ENCODE measurements at regions not wholly inside any gene's neighbourhood (a gene's known extent, or its start where the extent isn't known, plus 50 kb on each side); places are given as distances from the start of the nearest gene placed in this dataset.

DNA sequence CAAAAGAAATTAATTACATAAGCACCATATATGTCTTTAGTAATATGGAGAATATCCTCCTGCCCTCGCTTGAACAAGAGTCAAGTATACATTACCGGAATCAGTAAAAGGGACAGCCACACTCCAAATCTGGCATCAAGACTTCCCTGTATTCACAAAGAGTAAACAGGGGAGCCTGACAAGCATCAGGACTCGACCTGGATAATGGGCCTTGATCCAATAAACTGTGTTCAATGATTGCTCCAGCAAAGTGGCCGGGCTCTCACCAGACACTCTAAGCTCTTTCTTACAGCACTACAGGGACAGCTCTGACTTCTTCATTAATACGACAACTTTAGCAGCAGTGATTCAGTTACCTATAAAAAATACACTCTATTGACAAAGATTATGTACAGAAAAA, 307.9 kb upstream of the POU3F2 start:
- DNase-seq (no peak), ATAC-seq (no peak)
- intact Hi-C loops (cut with DNase I) = no loop called here

DNA sequence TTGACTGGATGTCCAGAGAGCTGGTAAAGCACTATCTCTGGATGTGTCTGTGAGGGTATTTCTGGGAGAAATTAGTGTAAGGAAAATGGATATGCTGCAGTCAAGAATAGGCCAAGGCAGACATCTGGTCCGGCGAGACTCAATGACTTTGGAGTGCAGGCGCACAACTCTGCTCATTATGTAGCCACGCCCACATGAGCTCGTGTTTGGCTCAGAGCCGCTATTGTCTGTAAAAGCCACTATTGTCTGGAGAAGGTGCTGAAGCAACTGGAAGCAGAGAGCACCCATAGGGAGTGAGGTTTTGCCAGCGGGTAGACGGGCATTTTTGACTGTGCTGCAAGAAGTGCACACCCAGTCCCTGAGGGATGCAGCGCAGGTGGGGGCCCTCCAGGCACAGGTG, 305.0 kb upstream of the POU3F2 start:
- intact Hi-C loops (cut with DNase I) = no loop called here
- DNase-seq (no peak), ATAC-seq (no peak)

DNA sequence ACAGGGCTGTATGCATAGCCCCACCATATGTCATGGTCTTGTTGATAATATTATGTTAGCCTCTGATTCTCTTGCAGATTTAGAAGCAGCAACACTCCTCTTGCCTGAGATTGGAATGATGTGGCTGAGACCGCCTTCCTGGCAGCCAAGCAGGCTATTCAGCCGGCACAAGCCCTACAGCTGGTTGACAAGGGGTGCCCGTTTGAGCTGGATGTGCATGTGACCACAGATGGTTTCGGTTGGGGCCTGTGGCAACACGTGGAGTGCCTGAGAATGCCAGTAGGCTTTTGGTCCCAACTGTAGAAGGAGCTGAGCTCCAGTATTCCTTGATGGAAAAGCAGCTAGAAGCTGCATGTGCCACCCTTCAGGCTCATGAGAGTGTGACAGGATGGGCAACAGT, 303.6 kb upstream of the POU3F2 start:
- intact Hi-C loops (cut with DNase I) = no loop called here
- no peak for DNase-seq
- no peak for ATAC-seq

DNA sequence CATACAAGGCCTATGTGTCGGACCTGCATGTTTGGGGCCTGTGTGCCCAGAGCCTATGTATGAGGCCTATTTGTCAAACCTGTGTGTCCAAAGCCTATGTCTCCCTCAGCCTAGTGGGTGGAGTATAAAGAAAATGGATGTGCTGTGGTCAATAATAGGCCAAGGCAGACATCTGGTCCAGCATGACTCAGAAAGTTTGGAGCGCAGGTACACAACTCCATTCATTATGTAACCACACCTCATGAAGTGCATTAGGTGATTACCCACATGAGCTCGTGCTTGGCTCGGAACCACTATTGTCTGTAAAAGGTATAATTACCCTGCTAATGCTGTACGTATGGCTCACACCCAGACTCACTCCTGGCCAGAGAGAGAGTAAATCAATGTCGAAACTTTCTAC, 302.4 kb upstream of the POU3F2 start:
- intact Hi-C loops (cut with DNase I) = no loop called here
- DNase-seq = no peak
- ATAC-seq = no peak

DNA sequence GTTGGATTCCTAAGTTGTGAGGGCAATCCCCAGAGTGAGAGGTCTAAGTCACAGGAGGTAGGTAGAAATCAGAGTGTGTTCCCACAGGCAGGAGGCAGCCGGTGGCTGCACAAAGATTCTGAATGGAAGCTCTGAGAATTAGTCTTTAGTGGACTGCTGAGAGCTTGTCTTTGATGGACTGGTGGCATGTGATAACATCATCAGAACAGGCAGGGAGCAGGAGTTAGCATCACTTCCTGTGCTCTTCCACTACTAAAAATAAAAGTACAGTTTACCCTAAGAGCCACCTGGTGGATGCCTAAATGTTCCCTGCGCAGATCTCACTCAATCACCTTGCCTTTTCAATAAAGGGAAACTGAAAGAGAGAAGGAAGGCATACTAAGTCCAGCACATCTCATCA, 294.6 kb upstream of the POU3F2 start:
- DNase-seq (no peak), ATAC-seq (no peak)
- intact Hi-C loops (cut with DNase I) = no loop called here

DNA sequence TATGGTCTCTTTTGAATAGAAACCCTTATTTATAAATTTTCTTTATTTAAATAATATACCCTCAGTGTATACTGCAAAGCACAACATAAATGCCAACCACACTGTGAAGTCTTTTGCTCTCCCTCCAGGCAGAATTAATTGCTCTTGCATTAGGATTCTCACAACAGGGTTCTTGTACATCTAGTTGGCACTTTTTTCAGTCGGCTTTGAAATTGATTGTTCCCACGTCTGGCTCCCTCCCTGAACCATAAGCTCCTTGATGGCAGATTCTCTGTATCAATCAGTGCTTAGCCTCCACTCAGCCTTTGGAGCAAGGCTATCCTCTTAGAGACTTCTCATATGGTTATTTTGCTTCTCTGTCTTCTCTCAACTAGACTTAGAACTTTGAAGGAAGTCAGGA, 288.0 kb upstream of the POU3F2 start:
- no peak for ATAC-seq
- DNase-seq = no peak
- intact Hi-C loops (cut with DNase I) = no loop called here

DNA sequence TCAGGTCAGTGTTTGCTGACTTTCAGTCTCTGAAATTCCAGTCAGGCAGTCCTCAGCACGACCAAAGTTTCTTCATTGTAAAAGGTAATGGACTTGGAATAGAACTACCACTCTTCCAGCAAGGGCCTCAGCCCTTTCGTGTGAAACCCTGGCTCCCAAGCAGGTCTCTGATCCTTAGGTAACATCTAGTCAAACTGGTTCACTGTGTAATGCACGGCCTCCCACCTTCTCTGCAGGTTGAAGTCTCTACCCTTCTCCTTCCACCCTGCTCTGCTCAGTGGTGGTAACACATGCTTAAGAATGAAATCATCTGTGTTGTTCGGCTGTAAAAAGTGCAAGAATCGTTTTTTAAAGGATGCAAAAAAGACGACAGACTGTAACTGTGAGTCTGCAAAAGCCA, 287.2 kb upstream of the POU3F2 start:
- intact Hi-C loops (cut with DNase I) = no loop called here
- ATAC-seq (no peak), DNase-seq (no peak)

DNA sequence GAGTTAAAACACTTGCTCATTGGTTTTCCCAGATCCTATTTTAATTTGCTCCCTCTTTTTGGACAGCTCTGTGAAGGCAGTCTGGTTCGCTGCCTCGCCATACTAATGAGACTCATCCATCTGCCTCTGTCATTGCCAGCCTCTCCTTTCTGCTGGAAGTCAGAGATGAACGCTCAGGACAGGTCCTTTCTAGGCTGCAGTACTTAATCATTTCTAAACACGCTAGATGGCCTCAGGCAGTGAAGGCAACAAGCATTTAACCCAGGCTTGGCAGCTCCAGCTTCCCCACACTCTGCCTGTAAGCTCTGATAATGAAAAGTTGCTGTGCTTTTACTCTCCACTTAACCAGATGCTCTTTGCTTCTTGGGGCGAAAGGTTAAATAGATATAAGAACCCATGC, 286.7 kb upstream of the POU3F2 start:
- intact Hi-C loops (cut with DNase I) = no loop called here
- no peak for DNase-seq

DNA sequence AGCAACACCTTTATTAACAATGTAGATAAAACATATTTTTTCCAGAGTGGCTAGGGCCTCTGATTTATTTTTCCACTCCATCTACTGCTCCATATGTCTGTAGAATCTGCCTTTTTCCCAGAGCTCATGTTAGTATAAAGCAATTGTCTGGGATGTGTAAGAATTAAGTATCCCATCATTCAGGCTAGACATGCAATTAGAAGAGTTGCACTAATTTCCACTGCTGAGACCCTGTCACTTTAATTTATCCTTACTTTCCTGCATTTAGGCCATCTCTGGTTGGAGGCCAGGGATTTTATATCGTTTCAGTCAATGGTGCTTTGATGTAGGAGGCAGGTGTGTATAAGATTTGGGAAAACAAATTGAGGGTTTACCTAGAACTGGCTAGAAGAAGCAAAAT, 286.1 kb upstream of the POU3F2 start:
- no peak for DNase-seq
- intact Hi-C loops (cut with DNase I) = no loop called here
- ATAC-seq = no peak

More for the DNA sequence above, 286.7 kb upstream of the POU3F2 start:
- ATAC-seq = no peak

DNA sequence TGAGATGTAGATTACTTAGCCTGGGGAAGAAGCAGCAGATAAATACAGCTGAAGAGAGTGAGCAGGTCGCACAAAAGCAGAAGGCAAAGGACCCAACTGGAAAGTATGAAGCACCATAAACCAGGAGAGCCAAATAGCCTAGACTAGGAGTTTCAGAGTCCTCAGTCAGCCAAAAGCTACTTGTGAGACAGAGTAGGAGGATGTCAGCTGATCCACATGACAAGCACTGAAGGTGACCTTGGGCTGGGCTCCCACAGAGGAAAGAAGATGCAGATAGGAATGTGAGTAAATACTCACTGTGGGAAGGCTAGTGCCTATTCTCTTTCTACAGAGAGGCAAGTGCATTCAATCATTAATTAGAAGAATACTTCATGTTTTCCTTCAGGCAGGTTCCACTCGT, 274.0 kb upstream of the POU3F2 start:
- intact Hi-C loops (cut with DNase I) = no loop called here
- no peak for DNase-seq
- ATAC-seq = no peak

DNA sequence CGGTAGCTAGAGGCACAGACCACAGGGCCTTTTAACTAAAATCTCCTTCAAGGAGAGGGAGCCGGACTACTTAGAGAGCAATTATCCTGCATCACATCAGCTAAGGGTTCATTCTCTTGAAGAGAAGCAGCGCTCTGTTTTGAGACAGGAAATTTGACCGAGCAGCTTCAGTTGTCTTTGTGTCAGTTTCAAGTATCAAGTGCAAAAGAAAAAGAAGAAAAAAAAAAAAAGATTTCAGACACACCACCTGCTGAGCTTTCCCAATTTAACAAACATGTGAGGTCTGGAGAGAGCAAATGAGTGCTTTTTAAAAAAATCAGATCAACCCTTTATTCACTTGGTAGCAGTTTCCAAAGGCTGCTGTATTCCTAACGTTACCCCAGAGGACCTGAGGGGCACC, 273.5 kb upstream of the POU3F2 start:
- ATAC-seq (no peak), DNase-seq (no peak)
- intact Hi-C loops (cut with DNase I) = no loop called here

DNA sequence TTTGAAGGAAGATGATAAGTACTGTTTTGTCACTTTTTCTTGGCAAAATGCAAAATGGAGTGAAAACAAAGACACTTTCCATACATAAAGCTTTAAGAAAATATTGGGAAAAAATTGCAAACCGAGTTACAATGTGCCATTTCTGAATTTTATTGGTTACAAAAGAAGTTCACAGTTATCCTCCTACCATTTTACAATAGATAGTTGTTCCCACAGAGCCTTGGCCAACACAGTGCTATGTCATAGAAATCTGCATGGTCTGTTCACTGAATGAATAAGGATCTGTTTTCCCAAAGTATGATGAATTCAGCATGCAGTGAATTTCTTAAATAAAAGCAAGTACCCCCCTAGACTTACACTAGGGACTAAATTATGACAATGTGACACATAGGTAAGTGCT, 268.2 kb upstream of the POU3F2 start:
- DNase-seq (no peak), ATAC-seq (no peak)
- intact Hi-C loops (cut with DNase I) = no loop called here

DNA sequence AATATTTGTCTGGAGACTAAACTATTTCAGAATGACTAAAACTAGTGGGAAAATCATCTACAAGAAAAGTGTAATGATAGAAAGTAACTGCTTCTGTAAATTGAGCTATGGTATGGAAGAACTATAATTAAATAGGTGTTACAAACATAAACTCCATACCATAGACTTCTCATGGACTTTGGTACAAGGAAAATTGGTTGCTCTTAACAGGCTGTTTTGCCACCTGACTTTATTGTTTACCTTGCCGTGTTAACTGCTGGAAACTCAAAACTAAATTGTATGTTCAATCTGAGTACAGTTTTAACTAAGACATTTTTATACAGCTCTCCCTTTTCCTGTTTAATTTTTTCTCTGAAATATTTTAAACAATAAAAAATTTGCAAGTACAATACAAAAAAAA, 261.8 kb upstream of the POU3F2 start:
- intact Hi-C loops (cut with DNase I) = no loop called here
- ATAC-seq (no peak), DNase-seq (no peak)

DNA sequence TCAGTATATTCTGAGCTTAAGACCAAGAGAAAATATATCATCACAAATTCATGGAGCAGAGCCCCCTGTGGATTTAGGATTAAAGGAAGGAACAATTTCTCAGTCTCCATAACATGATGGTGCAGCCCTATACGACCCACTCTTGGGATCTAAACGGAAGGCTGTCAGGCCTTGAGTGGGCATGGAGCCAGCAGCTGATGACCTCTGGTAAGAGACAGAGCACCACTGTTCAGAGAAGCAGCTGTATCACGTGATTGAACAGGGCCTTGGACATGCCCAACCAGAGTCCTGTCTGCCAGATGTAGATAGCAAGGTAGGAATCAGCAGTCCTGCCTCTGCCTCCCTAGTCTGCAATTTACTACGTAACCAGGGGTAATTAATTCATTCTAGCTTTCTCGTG, 259.4 kb upstream of the POU3F2 start:
- DNase-seq (peak; percentile 22), ATAC-seq (no peak)
- intact Hi-C loops (cut with DNase I) = no loop called here

DNA sequence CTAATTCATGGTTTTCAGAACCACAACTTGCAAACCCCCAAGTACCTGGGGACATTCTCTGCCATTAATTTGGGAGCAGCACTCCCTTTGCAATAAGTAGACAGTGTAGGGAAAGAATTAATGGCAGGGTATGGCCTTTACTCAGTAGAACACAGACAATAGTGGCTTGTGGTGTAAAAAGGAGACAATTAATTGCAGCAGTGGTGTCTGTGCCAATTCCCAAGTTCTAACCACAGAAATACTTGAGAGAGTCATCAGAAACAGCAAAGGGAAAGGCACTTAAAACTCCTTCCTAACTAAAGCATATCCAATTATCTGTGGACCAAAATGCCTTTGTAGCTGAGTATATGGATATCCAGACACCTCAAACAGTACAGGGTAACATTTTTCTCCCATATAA, 257.6 kb upstream of the POU3F2 start:
- ATAC-seq = no peak
- DNase-seq = no peak
- intact Hi-C loops (cut with DNase I) = no loop called here

DNA sequence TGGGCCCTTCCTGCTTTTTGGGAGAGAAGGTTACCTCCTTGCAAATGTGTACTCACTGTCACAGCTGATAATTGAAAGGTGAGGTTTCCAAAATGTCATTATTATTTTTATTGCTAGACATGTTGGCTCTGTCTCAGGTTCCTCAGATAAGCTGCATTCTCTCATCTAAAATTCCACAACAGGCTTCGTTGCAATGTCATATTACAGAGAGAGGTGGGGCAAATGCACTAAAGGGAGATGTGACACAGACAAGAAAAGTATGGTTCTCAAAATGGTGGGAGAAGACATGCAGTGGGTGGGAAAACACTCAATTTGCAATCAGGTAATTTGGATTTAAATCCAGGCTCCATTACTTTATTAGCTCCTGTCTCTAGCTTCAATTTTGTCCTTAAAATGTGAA, 256.4 kb upstream of the POU3F2 start:
- DNase-seq (no peak), ATAC-seq (no peak)
- intact Hi-C loops (cut with DNase I) = no loop called here

DNA sequence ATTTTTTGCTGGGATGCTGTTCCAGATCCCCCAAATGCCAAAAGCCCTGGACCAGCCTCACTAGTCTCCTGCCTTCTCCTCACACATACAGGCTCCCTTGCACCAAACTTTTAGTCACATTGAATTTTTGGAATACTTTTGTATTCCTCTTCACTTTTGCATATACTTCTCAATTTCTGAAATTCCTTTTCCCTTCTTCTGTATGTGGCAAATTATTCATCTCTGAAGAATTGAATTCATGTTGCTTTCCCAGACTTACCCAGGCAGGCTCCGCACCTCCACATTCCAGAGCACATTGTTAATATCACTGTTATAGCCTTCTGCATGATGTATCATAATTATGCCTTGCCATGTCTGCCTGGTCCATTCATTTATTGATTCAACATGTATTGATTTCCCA, 255.3 kb upstream of the POU3F2 start:
- ATAC-seq (no peak), DNase-seq (no peak)
- intact Hi-C loops (cut with DNase I) = no loop called here

DNA sequence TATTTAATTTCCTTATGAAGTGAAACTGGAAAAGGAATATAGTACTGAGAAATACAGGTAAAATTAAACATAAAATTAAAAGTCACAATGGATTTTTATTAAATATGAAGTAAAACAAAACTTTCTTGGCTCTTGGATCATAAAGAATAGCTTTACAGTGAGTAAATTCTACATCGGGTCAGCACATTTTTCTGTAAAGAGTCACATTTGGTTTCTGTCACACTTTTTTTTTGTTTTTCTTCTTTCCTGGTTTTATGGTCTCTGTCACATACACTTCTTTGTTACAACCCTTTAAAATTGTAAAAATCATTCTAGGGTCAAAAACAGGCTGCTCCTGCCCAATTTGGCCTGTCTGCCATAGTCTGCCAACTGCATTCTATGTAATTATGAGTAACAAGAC, 254.4 kb upstream of the POU3F2 start:
- ATAC-seq = no peak
- intact Hi-C loops (cut with DNase I) = no loop called here

DNA sequence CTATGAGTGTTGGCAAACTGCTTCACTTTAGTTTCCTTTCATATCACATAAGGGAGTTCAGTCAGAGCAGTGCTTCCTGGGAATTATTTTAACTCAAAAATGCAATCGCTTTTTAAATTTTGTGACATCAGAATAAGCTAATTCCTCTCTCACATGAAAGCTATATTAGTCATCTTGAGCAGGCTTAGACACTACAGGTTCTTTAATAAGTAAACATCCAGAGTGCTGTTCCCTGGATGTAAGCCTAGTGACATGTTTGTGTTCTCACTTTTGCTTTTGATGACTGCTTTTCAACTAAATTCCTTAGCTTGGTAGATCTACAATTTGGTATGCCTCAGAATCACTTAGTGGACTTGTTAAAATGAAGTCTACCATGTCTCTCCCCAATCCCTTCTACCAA, 252.7 kb upstream of the POU3F2 start:
- intact Hi-C loops (cut with DNase I) = no loop called here
- ATAC-seq = no peak
- no peak for DNase-seq

More for the DNA sequence above, 254.4 kb upstream of the POU3F2 start:
- no peak for DNase-seq

DNA sequence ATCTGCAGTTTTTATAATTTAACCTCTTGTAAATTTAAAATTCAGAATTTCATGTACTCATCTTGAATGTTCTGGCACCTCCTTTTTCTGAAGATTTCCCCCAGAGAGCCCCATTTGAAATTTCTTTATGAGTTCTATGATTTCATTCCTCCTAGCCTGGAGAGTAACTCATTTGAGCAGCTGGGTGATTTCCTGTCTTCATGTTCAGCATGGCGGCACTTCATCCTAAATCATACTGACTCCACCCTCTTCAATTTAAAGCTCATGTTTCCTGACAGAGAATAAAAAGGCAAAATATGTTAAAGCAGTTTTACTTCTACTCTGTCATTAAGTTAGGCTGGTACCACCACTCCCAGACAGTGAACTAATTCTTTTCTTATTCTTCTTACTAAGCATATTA, 250.9 kb upstream of the POU3F2 start:
- intact Hi-C loops (cut with DNase I) = no loop called here
- ATAC-seq (no peak), DNase-seq (no peak)

DNA sequence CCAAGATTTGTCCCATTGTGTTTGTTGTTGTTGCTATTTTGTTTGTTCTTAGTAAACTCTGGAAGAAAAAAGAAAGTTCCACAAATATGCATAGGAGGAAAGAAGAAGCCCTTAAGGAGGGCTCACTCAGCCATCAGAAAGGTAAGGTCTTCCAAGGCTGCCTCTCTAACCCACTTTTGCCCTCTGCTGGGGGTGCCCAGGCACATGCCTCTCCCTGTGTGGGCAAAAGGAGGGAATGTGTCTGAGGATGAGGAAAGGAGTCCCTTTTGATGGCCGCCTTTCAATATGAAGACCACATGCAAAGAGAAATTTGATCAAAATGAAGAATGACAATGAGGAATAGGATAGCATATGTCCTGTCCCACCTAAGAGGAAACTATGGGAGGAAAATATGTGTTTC, 248.2 kb upstream of the POU3F2 start:
- DNase-seq = no peak
- intact Hi-C loops (cut with DNase I) = no loop called here
- no peak for ATAC-seq

DNA sequence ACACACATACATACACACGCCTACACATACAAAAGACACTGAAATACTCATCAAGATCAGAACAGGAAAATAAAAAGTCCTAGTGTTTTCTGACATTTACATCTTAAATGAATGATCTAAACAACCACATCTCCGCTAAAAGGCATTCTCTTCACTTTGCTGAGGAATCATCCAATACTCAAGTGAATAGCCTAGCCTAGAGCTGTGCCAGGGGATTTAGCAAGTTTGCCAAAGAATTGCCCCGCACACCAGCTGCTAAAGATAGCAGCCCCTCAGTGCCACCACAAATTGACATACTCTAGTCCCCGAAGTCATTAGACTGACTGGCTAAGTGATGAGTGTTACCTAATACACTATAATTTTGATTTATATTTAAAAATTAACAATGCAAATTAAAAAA, 246.8 kb upstream of the POU3F2 start:
- intact Hi-C loops (cut with DNase I) = no loop called here
- DNase-seq = no peak

DNA sequence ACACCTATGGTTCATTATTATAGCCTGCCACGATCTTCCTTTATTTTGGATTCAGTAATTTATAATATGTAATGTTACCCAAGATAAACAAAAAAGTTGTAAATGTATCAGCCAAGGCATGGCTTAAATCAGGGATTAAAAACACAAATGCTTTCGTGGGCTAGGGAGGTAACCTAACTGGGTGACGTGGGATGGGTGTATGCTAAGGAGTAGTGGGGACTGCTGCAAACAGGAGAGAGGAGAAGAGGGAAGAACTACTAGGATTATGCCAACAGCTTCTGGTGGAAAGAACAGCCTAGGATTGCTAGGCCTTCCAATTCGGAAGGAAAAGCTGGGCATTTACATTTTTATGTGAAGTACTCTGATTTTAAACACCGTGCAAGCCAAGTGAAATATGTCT, 244.8 kb upstream of the POU3F2 start:
- DNase-seq = no peak
- intact Hi-C loops (cut with DNase I) = no loop called here

More for the DNA sequence above, 246.8 kb upstream of the POU3F2 start:
- ATAC-seq = no peak

More for the DNA sequence above, 244.8 kb upstream of the POU3F2 start:
- no peak for ATAC-seq

Data from left cardiac atrium (tissue), 4 donors.